H9 (cell line): ENCODE measurements at regions not wholly inside any gene's neighbourhood (a gene's known extent, or its start where the extent isn't known, plus 50 kb on each side); places are given as distances from the start of the nearest gene placed in this dataset.

Source experiments
- DNase-seq: peaks from one replicate; pipeline ENCODE4 v3.0.0-alpha.2; 2017
- H2AFZ ChIP-seq: one replicate; pipeline ENCODE4 v1.6.1; 2013; ENCODE audit warnings: mild to moderate bottlenecking, low read length, control low read depth, moderate library complexity
- H2AK5ac ChIP-seq: 2 replicates; pipeline ENCODE4 v1.6.1; 2013; ENCODE audit warnings: low read length, control low read depth, mixed read lengths; ENCODE audit not compliant: insufficient read length
- H2BK120ac ChIP-seq: one replicate; pipeline ENCODE4 v1.6.1; 2013; ENCODE audit warnings: low read depth, mild to moderate bottlenecking, low read length, control low read depth, inconsistent platforms; ENCODE audit not compliant: poor library complexity, severe bottlenecking
- H2BK12ac ChIP-seq: 2 replicates; pipeline ENCODE4 v1.6.1; 2013; ENCODE audit warnings: low read length, control low read depth, mixed read lengths, low read depth; ENCODE audit not compliant: insufficient read length
- H2BK15ac ChIP-seq: 2 replicates; pipeline ENCODE4 v1.6.1; 2013; ENCODE audit warnings: low read depth, low read length, control low read depth
- H2BK20ac ChIP-seq: one replicate; pipeline ENCODE4 v1.6.1; 2013; ENCODE audit warnings: low read depth, mild to moderate bottlenecking, low read length, control low read depth, inconsistent platforms; ENCODE audit not compliant: poor library complexity, severe bottlenecking
- H2BK5ac ChIP-seq: 2 replicates; pipeline ENCODE4 v1.6.1; 2013; ENCODE audit warnings: low read length, control low read depth, mixed read lengths; ENCODE audit not compliant: insufficient read length
- H3K14ac ChIP-seq: 2 replicates; pipeline ENCODE4 v1.6.1; 2013; ENCODE audit warnings: low read length, control low read depth; ENCODE audit not compliant: insufficient read depth
- H3K18ac ChIP-seq: 2 replicates; pipeline ENCODE4 v1.6.1; 2013; ENCODE audit warnings: low read depth, mild to moderate bottlenecking, mixed read lengths, low read length, control low read depth; ENCODE audit not compliant: insufficient read length
- H3K23ac ChIP-seq: 2 replicates; pipeline ENCODE4 v1.6.1; 2013; ENCODE audit warnings: low read length, control low read depth, mixed read lengths, low read depth; ENCODE audit not compliant: insufficient read length
- H3K23me2 ChIP-seq: 2 replicates; pipeline ENCODE4 v1.6.1; 2013; ENCODE audit warnings: low read depth, mild to moderate bottlenecking, mixed read lengths, low read length, control low read depth; ENCODE audit not compliant: insufficient read length, poor library complexity, severe bottlenecking
- H3K27ac ChIP-seq: 2 replicates; pipeline ENCODE4 v1.5.1; 2013; ENCODE audit warnings: low read length, control low read depth, mixed read lengths, low read depth; ENCODE audit not compliant: insufficient read length
- H3K27me3 ChIP-seq: 2 replicates; pipeline ENCODE4 v1.6.1; 2013; ENCODE audit warnings: low read length, control low read depth, inconsistent platforms; ENCODE audit not compliant: insufficient read depth
- H3K4ac ChIP-seq: 2 replicates; pipeline ENCODE4 v1.6.1; 2013; ENCODE audit warnings: low read depth, mild to moderate bottlenecking, control low read depth, inconsistent platforms, low read length, moderate library complexity
- H3K4me1 ChIP-seq: 2 replicates; pipeline ENCODE4 v1.6.1; 2013; ENCODE audit warnings: low read length, control low read depth, inconsistent platforms; ENCODE audit not compliant: insufficient read depth
- H3K4me2 ChIP-seq: 2 replicates; pipeline ENCODE4 v1.6.1; 2013; ENCODE audit warnings: low read length, control low read depth, mixed read lengths; ENCODE audit not compliant: insufficient read length, insufficient read depth
- H3K56ac ChIP-seq: 2 replicates; pipeline ENCODE4 v1.6.1; 2013; ENCODE audit warnings: low read depth, mild to moderate bottlenecking, mixed read lengths, low read length, control low read depth; ENCODE audit not compliant: insufficient read length
- H3K79me1 ChIP-seq: 2 replicates; pipeline ENCODE4 v1.6.1; 2013; ENCODE audit warnings: low read depth, mild to moderate bottlenecking, moderate library complexity, low read length, control low read depth, inconsistent platforms; ENCODE audit not compliant: insufficient read depth, poor library complexity, severe bottlenecking
- H3K79me2 ChIP-seq: 2 replicates; pipeline ENCODE4 v1.6.1; 2013; ENCODE audit warnings: low read length, control low read depth, inconsistent platforms; ENCODE audit not compliant: insufficient read depth
- H3K9ac ChIP-seq: 2 replicates; pipeline ENCODE4 v1.6.1; 2013; ENCODE audit warnings: low read length, control low read depth, mixed read lengths; ENCODE audit not compliant: insufficient read length; ENCODE audit errors: extremely low read depth
- H3K9me3 ChIP-seq: one replicate; pipeline ENCODE4 v1.6.1; 2013; ENCODE audit warnings: low read depth, low read length, inconsistent platforms; ENCODE audit not compliant: control insufficient read depth
- H3T11ph ChIP-seq: one replicate; pipeline ENCODE4 v1.6.1; 2013; ENCODE audit warnings: mild to moderate bottlenecking, low read length, control low read depth, inconsistent platforms
- H4K20me1 ChIP-seq: one replicate; pipeline ENCODE4 v1.6.1; 2013; ENCODE audit not compliant: control insufficient read depth, insufficient read length, insufficient read depth
- H4K5ac ChIP-seq: 2 replicates; pipeline ENCODE4 v1.6.1; 2013; ENCODE audit warnings: low read depth, mild to moderate bottlenecking, mixed read lengths, low read length, control low read depth; ENCODE audit not compliant: insufficient read length
- H4K8ac ChIP-seq: replicated peaks from 2 replicates; pipeline ENCODE4 v1.6.1; 2013; ENCODE audit warnings: low read length, control low read depth, mixed read lengths, low read depth; ENCODE audit not compliant: insufficient read length
- H4K91ac ChIP-seq: 2 replicates; pipeline ENCODE4 v1.6.1; 2013; ENCODE audit warnings: low read depth, mild to moderate bottlenecking, moderate library complexity, mixed read lengths, low read length, control low read depth; ENCODE audit not compliant: insufficient read length
- H3K27ac Mint-ChIP-seq, 3 experiments: 2 replicates in 2 of 3; 3 replicates in 1 of 3; pipeline ENCODE4 v1.8.0; 2020 to 2021; ENCODE audit warnings: mixed read lengths in 3 of 3, mild to moderate bottlenecking in 1 of 3, moderate library complexity in 1 of 3
- H3K27me3 Mint-ChIP-seq: 2 replicates; pipeline ENCODE4 v1.8.0; 2021; ENCODE audit warnings: low read depth, mild to moderate bottlenecking, moderate library complexity, mixed read lengths
- H3K36me3 Mint-ChIP-seq, 3 experiments: 2 replicates in 2 of 3; 3 replicates in 1 of 3; pipeline ENCODE4 v1.8.0; 2020 to 2021; ENCODE audit warnings: low read depth in 3 of 3, mixed read lengths in 3 of 3; ENCODE audit not compliant: insufficient read depth in 1 of 3
- H3K4me1 Mint-ChIP-seq, 2 experiments: 2 replicates each; pipeline ENCODE4 v1.8.0; 2020; ENCODE audit warnings: mixed read lengths in 2 of 2
- H3K4me3 Mint-ChIP-seq, 2 experiments: 2 replicates in 1 of 2; 3 replicates in 1 of 2; pipeline ENCODE4 v1.8.0; 2020 to 2021; ENCODE audit warnings: mild to moderate bottlenecking in 2 of 2, mixed read lengths in 2 of 2, moderate library complexity in 1 of 2
- H3K9me3 Mint-ChIP-seq, 2 experiments: 2 replicates in 1 of 2; 3 replicates in 1 of 2; pipeline ENCODE4 v1.8.0; 2020; ENCODE audit warnings: mild to moderate bottlenecking in 2 of 2, mixed read lengths in 2 of 2, moderate library complexity in 1 of 2
- CTCF ChIP-seq: fragments of 200-600 bp; sonication (generic); conservative IDR thresholded peaks from 3 replicates; pipeline ENCODE4 v1.8.0; 2021; ENCODE audit warnings: antibody characterized with exemption, mild to moderate bottlenecking
- WGBS: extraction: QIAGEN DNeasy Blood & Tissue Kit; methylation state at CpG from one replicate; pipeline ENCODE4 v1.1.7; 2013; ENCODE audit warnings: missing lambda C conversion rate, low lambda C conversion rate, mixed read lengths; ENCODE audit not compliant: insufficient read length; ENCODE audit errors: extremely low coverage; 5-methylcytosine and 5-hydroxymethylcytosine counted together

- no peak overlapping the region for H2AK5ac ChIP-seq
- peaks cover 6% of the 10 kb centered on the region for H3K9me3 ChIP-seq
- no peak overlapping the region for H3K4ac ChIP-seq
- H2BK5ac ChIP-seq = no peak overlapping the region
- H4K5ac ChIP-seq = no peak overlapping the region
- peaks cover 10 to 32% (median 17%) of the 10 kb centered on the region in 3 experiments for H3K36me3 Mint-ChIP-seq
- H3K14ac ChIP-seq = no peak overlapping the region
- H3K79me2 ChIP-seq = no peaks in the 10 kb centered on the region
- DNase-seq = no peak
- no peaks in the 10 kb centered on the region for H3K23me2 ChIP-seq
- no peaks in the 10 kb centered on the region for H4K20me1 ChIP-seq
- no peak for TF ChIP-seq CTCF
- no peak overlapping the region for H3K18ac ChIP-seq
- H3K4me1 ChIP-seq = no peaks in the 10 kb centered on the region
- no CpG with 5 or more reads among the region's 3 CpGs for WGBS
- H3K9me3 Mint-ChIP-seq = peaks cover 46 to 54% of the 10 kb centered on the region in 2 experiments
- H3K79me1 ChIP-seq = no peaks in the 10 kb centered on the region
- no peak overlapping the region for H3K27ac ChIP-seq
- H3K4me3 Mint-ChIP-seq = no peak overlapping the region
- no peak overlapping the region for H2BK15ac ChIP-seq
- no peak overlapping the region for H3T11ph ChIP-seq
- H3K23ac ChIP-seq = no peak overlapping the region
- no peak overlapping the region for H2BK20ac ChIP-seq
- H3K56ac ChIP-seq = no peak overlapping the region
- H2BK12ac ChIP-seq = no peak overlapping the region
- H2AFZ ChIP-seq = no peak overlapping the region
- H3K27ac Mint-ChIP-seq = no peak overlapping the region
- no peak overlapping the region for H3K9ac ChIP-seq
- 0 out of 4 replicates have a peak, but pooled peaks cover 0 to 4% of the 10 kb centered on the region in 2 experiments for H3K4me1 Mint-ChIP-seq
- H3K27me3 Mint-ChIP-seq = peaks cover 9% of the 10 kb centered on the region
- H4K91ac ChIP-seq = no peak overlapping the region
- H3K4me2 ChIP-seq = no peak overlapping the region
- H3K27me3 ChIP-seq = no peaks in the 10 kb centered on the region
- no peak overlapping the region for H2BK120ac ChIP-seq
- H4K8ac ChIP-seq = no peak overlapping the region
Measured at GRCh38 chr10:91096274-91096673, 124.2 kb upstream of the PCGF5 start.
